IPS DF 4.7 (cell line): ENCODE measurements at regions not wholly inside any gene's neighbourhood (a gene's known extent, or its start where the extent isn't known, plus 50 kb on each side); places are given as distances from the start of the nearest gene placed in this dataset.

Experiments used
- DNase-seq: peaks from one replicate; pipeline ENCODE4 v3.0.0-alpha.2; 2013; ENCODE audit warnings: low spot score; ENCODE audit errors: extremely low read depth

GRCh38 chr10:30534465-30535144 lies 94.9 kb downstream of the LYZL2 start:
- DNase-seq: no peak

DNA sequence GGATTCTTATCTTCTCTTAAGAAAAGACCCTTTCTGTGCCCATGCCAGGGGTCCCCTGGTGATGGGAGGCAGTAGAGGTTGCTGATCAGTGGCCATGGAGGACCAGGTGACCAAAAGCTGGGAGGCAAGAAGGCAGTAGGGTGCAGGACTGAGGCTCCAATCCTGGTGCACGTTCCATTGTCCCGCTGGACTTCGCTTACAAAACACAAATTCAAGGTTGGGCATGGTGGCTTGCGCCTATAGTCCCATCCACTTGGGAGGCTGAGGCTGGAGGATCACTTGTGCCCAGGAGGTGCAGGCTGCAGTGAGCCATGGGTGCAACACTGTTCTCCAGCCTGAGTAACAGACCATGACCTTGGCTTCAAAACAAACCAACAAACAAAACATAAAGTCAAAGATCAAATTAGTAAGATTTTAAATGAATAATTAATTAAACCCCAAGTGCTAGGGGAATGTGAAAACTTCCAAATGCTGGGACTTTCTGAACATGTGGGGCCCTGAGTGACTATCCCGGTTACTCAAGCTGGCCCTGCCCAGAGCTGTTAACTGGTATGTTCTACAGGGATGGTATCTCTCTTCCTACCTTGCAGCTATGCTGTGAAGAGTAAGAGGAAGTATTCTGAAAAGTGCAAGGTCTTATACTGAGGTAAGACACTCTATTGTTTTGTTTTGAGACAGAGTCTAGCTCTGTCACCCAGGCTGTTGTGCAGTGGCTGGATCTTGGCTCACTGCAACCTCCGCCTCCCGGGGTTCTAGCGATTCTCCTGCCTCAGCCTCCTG lies 97.6 kb downstream of the LYZL2 start:
- DNase-seq: no peak

- DNase-seq: no peak
Measured at GRCh38 chr10:30529373-30529998, 95.5 kb downstream of the MAP3K8 start.

GRCh38 chr10:30528429-30528786 lies 94.4 kb downstream of the MAP3K8 start:
- no peak for DNase-seq

DNA sequence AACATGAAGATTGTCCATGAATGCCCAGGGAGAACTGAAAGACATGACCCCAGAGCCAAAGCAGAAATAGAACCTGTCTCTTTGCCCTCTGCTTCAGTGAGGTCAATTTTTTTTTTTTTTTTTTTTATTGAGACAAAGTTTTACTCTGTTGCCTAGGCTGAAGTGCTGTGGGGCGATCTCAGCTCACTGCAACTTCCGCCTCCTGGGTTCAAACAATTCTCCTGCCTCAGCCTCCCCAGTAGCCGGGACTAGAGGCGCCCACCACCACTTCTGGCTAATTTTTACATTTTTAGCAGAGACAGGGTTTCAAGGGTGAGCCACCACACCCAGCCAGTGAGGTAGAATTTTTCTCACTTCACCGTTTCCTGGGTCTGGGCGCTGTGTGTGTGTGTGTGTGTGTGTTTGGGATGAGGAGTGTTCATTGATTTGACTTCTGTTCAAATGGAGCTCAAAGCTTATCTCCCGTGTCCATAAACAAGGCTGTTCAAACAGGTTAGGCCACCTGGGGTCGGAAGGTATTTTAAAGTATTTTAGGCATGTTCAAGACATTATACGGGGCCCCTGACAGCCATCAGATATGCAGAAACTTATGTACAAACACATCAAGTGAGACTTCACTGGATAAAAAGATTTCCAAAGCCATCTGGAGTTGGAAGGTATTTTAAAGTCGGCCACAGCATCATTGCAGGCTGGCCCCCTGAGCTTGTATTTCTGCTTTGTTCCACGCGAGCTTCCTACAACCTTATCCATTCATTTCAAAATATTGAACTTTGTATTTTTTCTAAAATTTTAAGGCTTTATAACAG lies 93.8 kb downstream of the MAP3K8 start:
- DNase-seq: no peak

DNA sequence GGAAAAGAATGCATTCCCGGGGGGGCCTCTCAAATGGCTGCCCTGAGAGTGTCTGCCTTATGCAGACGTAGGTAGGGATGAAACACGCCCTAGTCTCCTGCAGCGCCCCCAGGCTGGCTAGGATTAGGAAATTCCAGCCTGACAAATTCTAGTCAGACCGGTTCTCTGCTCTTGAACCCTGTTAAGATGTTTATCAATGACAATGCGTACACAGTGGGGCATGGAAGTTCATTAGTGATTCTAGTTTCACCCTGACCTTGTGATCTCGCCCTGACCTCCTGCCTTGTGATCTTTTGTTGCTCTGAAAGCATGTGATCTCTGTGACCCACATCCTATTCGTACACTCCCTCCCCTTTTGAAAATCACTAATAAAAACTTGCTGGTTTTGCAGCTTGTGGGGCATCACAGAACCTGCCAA lies 88.7 kb downstream of the MAP3K8 start:
- peak; percentile 68 for DNase-seq

DNA sequence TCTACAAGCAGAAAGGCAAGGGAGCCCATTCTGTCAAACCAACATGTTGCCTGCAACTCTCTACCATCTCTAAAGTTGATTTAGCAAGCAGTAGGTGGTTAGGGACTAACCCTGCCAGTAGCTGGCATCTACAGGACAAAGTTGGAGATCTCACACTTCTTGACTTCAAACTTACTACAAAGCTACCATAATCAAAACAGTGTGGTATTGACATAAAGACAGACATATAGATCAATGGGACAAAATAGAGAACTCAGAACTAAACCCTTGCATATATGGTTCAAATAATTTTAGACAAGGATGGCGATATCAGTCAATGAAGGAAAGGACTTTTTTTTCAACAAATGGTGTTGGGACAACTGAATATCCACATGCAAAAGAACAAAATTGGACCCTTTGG lies 84.9 kb downstream of the MAP3K8 start:
- no peak for DNase-seq
